ENCODE measurements at regions not wholly inside any gene's neighbourhood (a gene's known extent, or its start where the extent isn't known, plus 50 kb on each side); places are given as distances from the start of the nearest gene placed in this dataset.

GRCh38 chr9:87813119-87813463 is 69.6 kb upstream of the SPATA31E1 start:
- ChIA-PET POLR2A (no interaction called here), CTCF (interaction anchor here (0.7 to 2.2 kb wide), 3 partner anchors 145 to 478 kb away, joined by 3 to 10 read pairs (median 4); no protein-coding TSS in a partner anchor)
- no peak for DNase-seq (ENCODE audit: extremely low spot score)
- TF ChIP-seq, protein P1, sequence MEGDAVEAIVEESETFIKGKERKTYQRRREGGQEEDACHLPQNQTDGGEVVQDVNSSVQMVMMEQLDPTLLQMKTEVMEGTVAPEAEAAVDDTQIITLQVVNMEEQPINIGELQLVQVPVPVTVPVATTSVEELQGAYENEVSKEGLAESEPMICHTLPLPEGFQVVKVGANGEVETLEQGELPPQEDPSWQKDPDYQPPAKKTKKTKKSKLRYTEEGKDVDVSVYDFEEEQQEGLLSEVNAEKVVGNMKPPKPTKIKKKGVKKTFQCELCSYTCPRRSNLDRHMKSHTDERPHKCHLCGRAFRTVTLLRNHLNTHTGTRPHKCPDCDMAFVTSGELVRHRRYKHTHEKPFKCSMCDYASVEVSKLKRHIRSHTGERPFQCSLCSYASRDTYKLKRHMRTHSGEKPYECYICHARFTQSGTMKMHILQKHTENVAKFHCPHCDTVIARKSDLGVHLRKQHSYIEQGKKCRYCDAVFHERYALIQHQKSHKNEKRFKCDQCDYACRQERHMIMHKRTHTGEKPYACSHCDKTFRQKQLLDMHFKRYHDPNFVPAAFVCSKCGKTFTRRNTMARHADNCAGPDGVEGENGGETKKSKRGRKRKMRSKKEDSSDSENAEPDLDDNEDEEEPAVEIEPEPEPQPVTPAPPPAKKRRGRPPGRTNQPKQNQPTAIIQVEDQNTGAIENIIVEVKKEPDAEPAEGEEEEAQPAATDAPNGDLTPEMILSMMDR (IDR thresholded peaks at IDR 0.05; ENCODE audit: control extremely low read depth, extremely low read depth, low read depth, missing control alignments): no peak

GRCh38 chr9:87816036-87816435 is 66.6 kb upstream of the SPATA31E1 start:
- TF ChIP-seq, protein P1 (IDR thresholded peaks at IDR 0.05; ENCODE audit: control extremely low read depth, extremely low read depth, low read depth, missing control alignments): no peak
- no peak for DNase-seq (ENCODE audit: extremely low spot score)
- ChIA-PET CTCF (no interaction called here), POLR2A (no interaction called here)

- TF ChIP-seq, protein P1 (IDR thresholded peaks at IDR 0.05; ENCODE audit: control extremely low read depth, extremely low read depth, low read depth, missing control alignments): no peak
- ChIA-PET CTCF (interaction anchor here (1.0 to 2.6 kb wide), 3 partner anchors 8 to 21 kb away, joined by 3 to 8 read pairs (median 3); no protein-coding TSS in a partner anchor), POLR2A (no interaction called here)
- DNase-seq (ENCODE audit: extremely low spot score): no peak
These were observed 64.4 kb upstream of the SPATA31E1 start for GRCh38 chr9:87818308-87818707.

DNA sequence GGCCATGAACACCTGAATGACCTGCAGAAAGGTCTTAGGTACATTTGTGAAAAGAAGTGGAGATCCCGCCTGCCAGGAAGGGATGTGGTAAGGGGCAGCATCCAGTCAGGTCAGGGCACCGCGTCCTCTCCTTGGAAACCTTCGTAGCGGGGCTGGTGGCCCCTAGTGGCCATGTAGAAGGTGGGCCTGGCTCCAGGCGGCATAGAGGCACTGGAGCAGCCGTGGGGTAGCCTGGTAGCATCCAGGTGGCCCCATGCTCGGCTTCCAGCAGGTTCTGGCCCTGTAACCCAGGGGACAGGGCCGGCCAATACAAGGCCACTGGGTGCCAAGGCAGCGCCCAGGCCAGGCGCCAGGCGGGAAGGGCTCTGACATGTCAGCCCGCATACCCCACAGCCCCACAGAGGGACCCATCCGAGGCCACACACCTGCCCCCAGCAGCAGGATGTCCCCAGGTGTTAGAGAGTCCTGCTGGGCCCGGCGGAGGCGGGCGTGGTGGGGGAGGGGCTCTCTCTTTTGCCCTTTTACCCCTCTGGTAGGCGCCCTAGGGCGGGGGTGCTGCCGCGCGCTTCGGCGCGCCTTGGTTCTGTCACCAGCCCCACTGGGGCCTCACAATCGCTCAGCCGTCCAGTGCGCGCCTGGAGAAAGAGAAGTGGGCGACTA is 58.3 kb upstream of the SPATA31E1 start:
- no peak for DNase-seq (ENCODE audit: extremely low spot score)
- TF ChIP-seq, protein P1 (IDR thresholded peaks at IDR 0.05; ENCODE audit: control extremely low read depth, extremely low read depth, low read depth, missing control alignments): no peak
- POLR2A ChIA-PET: no interaction called here
- CTCF ChIA-PET: no interaction called here

DNA sequence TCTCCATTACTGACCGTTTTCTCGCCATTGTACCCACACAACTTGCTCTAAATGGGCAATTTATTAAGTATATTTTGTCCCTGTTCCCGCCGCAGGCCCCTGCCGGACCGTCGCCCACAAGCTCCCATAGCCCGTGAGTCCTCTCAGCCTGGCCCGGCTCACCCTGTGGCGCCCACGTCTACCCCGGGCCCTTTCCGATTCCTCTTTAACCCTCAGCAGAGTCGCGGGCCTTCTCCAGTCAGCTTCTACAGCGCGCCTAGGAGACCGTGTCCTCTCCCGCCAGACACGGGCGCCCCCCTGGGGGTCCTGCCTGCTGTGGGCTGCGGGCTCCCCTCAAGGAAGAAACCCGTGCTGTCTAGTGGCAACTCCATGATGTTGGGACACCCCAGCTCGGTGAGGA is 57.8 kb upstream of the SPATA31E1 start:
- ChIA-PET POLR2A (no interaction called here), CTCF (no interaction called here)
- TF ChIP-seq, protein P1 (IDR thresholded peaks at IDR 0.05; ENCODE audit: control extremely low read depth, extremely low read depth, low read depth, missing control alignments): no peak
- no peak for DNase-seq (ENCODE audit: extremely low spot score)

DNA sequence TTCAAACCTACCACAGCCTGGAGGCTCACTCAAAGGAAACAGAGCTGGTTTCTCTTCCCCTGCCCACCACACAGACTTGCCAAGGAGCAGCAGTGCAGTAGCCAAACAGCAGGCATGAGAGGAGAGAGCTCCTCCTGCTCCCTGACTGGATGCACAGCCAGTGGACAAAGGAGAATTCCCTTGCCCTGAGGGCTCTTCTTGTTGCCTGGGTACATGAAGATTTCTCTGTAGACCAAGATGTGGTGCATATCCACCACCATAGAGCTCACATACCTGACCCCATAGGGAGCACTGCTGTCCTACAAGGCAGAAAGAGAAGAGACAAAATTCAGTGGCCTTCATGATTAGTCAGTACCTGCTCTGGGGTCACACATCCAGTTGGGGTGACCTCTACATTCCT is 56.3 kb upstream of the SPATA31E1 start:
- TF ChIP-seq, protein P1 (IDR thresholded peaks at IDR 0.05; ENCODE audit: control extremely low read depth, extremely low read depth, low read depth, missing control alignments): no peak
- CTCF ChIA-PET: interaction anchor here (1.2 kb wide), 1 partner anchor 20 kb away, joined by 3 read pairs; no protein-coding TSS in a partner anchor
- POLR2A ChIA-PET: no interaction called here
- DNase-seq (ENCODE audit: extremely low spot score): no peak

Data from GM10248 (cell line).